Stimulated activated CD4-positive, alpha-beta T cell treated with anti-CD3 and anti-CD28 coated beads, TNF-alpha, amount 100 ng/mL, for 48 hours (primary cell): ENCODE measurements at regions not wholly inside any gene's neighbourhood (a gene's known extent, or its start where the extent isn't known, plus 50 kb on each side); places are given as distances from the start of the nearest gene placed in this dataset.

Experiments used
- DNase-seq, 3 donors: peaks; one replicate each; pipeline ENCODE4 v3.0.0-alpha.2; 2020; ENCODE audit warnings: low read depth in 3 of 3

DNA sequence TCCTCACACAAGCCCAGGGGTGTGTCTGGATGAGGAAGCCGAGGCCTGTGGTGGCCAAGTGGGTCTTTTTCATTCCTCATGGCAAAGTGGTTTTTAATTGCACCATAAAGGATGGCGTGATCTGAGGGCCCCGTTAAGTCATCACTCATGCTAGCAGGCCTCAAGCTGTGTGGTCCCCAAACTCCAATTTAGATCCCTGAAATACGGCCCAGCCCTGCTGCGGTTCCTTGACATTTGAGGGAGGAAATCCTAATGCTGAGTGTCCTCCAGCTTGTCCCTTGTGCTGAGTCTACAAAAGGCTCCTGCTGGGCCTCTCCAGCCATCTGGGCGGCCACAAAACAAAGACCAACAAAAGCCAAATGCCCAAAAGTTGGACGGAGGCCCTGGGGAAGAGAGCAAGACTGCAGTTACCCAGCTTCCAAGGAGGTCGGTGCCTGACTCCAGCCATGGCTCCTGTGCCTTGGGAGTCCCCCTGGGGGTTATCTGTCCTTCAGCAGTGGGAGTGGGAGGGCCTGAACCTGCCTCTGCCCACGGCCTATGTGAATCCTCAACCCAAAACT, 162.3 kb upstream of the PDE10A start:
- DNase-seq = no peak

- DNase-seq = no peak
Measured at GRCh38 chr6:165823609-165824326, 160.7 kb upstream of the PDE10A start.

DNA sequence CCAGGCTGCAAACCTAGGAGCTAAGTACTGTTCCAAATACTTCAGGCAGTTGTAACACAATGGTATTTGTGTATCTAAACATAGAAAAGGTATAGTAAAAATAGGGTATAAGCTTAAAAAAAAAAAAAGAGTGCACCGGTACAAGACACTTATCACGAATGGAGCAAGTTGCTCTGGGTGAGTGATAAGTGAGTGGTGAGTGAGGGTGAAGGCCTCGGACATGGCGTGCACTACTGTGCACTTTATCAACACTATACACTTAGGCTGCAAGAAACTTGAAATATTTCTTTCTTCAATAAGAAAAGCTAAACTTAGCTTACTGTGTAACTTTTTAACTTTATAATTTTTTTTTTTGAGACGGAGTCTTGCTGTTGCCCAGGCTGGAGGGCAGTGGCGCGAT, 159.5 kb upstream of the PDE10A start:
- DNase-seq = no peak

- no peak for DNase-seq
Measured at GRCh38 chr6:165821754-165822153, 158.7 kb upstream of the PDE10A start.

DNA sequence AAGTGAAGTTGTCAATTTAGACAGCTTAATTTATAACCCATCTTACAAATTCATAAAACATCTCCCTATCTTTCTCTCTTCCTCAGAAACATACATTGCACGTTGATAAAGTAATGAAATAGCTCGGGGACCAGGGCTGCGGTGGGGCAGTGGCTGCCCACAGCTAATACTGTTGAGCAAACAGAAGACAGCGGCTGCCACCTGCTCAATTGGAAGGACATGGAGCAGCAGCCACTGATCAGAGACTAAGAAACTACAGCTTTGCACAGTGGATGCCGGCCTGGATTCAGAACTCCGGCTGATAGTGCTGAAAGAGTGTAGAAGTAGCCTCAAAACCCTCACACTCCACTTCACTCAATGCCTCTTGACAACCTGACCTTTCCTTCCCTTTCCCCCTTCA, 157.9 kb upstream of the PDE10A start:
- no peak for DNase-seq

DNA sequence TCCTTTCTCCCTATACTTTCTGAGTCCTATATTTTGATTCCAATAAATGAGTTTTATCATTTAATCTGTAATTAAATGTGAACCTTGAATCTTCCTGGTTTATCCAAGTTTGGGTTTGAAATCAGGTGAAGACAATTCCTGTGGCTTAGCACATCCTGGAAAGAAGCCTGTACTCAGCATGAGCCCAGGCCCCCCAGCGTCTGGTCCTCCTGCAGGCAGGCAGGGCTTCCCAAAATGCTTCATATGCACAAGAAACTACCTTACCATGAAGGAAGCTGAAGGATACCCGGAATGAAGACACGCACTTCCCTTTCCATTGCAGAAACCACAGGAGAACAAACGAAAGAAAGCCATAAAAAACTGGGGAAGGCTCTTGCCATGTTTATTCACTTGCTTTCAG, 157.4 kb upstream of the PDE10A start:
- no peak for DNase-seq

DNA sequence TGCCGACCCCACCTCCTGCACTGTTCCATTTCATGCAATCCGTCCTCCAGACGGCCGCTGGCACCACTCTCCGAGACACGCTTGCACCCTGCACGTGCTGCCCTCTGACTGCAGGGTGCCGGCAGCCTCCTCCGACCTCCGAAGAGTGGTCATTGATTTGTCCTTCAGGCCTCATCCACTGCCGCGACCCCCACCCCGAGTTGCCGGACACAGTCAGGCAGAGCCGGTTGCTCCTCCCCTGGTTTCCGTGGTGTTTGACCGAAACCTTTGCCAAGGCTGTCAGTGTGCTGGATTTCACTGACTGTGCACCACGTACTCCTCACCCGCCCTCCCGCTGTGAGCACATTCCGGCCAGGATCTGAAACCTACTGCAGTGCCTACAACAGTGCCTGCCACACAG, 156.4 kb upstream of the PDE10A start:
- DNase-seq = no peak

DNA sequence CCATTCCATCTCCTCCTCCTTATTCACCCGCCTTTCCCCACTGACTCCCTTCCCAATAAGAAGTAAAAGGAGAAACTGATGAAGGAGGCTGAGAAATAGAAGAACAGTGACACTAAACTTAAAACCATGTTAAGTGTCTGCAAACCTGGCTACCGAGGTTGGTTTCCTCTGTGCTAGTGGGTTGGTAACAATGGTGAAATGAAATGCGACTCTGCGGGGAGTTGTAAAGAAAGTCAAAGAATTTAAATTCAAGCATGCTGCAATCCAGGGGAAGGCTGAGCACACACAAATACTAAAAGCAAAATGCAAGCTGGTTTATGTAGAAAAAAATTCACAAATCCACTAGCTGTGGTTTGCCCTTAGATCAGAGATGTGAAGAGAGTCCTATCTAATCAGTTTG, 155.2 kb upstream of the PDE10A start:
- no peak for DNase-seq

DNA sequence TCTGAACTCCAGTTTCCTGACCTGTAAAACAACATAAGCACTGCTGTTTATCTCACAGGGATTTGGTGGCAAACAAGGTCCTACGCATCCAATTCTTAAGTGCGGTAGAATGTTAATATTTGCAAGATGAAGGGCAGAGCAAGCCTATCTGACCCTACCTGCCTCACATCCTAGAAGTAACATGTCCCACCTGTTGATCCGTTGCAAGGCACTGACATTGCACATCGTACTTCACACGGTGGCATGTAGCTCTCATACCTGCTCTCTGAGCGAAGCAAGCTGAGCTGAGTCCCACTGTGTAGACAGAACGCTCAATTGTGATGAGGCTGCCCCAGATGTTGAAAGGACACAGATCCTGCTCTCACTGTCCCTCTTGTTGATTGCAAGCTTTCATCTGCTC, 154.7 kb upstream of the PDE10A start:
- no peak for DNase-seq

DNA sequence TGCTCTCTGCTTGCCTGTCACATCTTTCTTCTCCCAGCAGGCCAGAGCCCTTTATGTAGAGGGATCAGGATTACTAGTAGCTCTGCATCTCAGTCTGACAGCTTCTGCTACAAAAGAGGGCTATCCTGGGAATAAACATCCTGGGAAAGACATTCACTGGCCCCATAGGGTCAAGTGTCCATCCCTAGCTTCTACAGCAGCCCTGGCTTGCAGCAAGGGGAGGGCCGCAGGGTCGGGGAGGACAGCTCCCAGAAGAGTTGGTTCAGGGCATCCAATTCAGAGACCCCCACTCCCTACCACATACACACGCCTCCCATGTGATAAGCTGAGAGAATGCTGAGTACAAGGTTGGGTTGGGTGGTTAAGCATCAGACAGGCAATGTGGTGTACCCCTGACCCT, 154.1 kb upstream of the PDE10A start:
- no peak for DNase-seq

- no peak for DNase-seq
Measured at GRCh38 chr6:165814679-165815078, 151.6 kb upstream of the PDE10A start.

DNA sequence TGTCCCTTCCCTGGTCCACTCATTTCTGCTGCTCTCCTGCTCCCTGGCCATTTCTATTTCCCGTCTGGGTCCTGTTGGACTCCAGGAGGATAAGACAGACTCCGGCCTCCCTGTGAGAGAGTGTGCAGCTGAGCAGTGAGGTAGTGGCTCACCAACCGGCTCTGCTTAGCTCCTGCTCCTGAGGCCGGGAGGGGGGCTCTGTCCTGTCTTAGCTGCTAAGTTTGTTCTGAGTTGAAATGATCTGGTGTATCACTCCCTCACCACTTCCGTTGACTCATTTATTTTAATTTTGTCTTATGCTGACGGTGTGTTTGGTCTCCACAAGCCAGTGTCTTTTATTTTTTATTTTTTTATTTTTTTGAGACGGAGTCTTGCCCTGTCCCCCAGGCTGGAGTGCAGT, 148.5 kb upstream of the PDE10A start:
- no peak for DNase-seq

DNA sequence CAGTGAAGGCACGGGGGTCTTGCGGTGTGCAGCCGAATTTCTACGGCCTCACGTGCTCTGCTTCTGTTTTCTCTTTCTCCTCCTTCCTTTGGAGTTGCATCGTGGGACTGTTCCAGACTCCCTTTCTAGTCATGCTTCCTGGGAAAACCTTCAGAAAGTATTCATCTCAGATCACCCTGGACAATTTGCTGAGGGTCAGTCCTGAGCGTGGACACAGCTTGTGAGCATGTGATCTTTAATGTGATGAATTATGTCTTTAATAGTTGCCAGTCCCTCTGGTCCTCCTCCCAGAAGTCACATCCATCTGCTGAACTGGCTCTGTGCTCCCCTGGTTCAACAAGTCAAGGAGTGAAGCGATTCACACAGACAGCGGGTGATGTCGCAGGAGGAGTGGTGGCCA, 145.0 kb upstream of the PDE10A start:
- DNase-seq = no peak

- no peak for DNase-seq
Measured at GRCh38 chr6:165807249-165807960, 144.4 kb upstream of the PDE10A start.

GRCh38 chr6:165806126-165806810, 143.2 kb upstream of the PDE10A start:
- DNase-seq = no peak

DNA sequence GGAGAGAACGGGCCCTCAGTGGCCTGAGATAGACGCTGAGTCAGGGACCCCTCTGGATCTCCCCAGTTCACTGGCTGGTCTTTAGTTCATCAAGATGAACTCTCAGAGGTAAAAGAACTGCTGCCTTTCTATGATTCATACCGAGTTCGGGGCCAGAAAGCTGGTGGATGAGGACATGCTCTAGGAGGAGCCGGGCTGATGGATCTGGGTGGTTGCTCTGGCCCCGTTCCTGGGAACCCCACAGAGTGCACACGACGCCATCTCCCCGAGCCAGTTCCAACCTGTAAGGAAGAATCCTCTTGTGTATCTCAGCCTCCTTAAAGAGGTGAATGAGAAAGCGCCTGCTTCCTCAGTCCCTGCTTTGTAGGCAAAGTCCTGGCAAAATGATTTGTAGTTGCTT, 142.6 kb upstream of the PDE10A start:
- DNase-seq = no peak

DNA sequence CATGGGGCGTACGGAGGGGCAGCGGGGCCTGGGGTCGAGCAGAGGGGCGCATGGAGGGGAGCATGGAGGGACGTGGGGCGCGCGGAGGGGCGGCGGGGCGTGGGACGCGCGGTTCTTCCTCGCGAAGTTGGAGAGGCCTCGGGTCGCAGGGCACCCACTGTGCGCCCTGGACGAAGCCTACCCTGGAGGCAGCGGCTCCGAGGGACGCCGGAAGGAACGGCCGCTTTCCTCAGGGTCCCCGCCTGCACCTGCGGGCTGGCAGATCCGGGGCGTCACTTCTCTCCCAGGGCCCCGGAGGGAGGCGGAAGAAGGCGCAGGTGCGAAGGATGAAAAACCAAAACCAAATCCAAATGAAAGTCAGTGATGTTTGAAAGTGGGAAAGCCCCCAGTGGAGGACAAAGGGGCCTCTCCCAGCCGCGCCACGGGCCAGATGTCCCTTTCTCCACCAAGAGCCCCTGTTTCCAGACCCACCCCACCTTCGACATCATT, 142.1 kb upstream of the PDE10A start:
- no peak for DNase-seq

- DNase-seq = no peak
Measured at GRCh38 chr6:165804331-165805066, 141.5 kb upstream of the PDE10A start.

- DNase-seq = no peak
Measured at GRCh38 chr6:165800337-165800736, 137.3 kb upstream of the PDE10A start.

DNA sequence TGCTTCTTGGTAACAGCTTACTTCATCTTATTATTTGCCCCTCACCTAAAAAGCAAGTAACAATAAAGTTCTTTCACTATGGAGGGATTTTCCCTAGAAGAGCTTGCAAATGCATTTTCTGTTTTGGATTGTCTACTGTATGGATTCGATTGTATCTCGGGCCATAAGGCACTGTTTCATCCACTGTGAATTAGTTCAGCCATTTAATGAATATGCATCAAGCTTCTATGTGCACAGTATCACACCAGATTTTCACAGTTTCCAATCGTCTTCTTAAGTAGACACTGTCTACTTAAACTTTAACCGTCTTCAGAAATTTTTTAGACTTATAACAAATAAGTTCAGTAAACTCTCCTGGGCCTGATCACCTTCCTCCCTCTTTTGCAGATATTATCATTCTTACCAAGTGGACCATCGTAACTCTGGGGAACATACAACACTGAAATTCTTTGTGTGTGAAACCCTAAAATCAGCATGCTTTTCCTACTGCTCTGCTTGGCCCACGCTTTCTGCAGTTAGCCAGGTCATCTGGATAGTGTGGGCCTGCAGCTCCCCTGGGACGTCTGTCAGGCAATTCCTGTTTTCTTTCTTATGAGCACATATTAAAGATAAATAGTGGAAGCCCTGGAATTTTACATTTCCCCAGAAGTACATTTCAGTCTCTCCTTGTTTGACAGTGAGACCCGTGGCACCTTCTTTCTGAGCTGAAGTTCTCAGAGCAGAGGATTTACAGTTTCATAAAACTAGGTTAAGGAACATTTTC, 136.5 kb upstream of the PDE10A start:
- DNase-seq = no peak

DNA sequence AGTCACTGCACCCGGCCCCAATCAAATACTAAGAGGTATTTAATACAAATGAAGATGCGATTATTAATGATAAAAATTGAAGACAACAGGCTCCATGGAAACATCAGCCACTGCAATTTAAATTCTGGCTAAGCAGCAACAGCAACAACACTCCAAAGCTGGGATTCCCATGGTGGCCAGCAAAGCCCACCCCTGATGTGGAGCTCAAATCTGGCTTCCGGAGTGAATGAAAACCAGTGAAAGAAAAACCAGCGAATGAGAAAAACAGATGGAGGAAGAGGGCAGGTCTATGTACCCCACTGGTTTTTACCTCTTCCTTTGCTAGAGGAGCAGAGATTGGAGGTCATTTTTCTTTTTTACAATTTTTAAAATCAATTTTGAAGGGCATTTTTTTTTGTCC, 135.9 kb upstream of the PDE10A start:
- DNase-seq = no peak
